ENCODE measurements at regions not wholly inside any gene's neighbourhood (a gene's known extent, or its start where the extent isn't known, plus 50 kb on each side); places are given as distances from the start of the nearest gene placed in this dataset.

GRCh38 chr3:194011807-194012206, 124.1 kb upstream of the HES1 start:
- no peak for DNase-seq (ENCODE audit: low read depth, low spot score)
- Histone ChIP-seq H4K20me1 (ENCODE audit: insufficient read depth) (no peaks in the 10 kb centered on the region), H3K36me3 (ENCODE audit: control insufficient read depth in 1 of 2, insufficient read depth in 2 of 2, low read length in 2 of 2) (no peaks in the 10 kb centered on the region), H3K79me2 (ENCODE audit: insufficient read depth, low read length) (no peaks in the 10 kb centered on the region), H3K4me2 (ENCODE audit: low read length) (no peak overlapping the region), H3K4me3 (replicated peaks in 1 of 2; ENCODE audit: low read depth in 1 of 2, low read length in 2 of 2) (no peak overlapping the region), H3K27me3 (ENCODE audit: insufficient read depth, low read length) (no peaks in the 10 kb centered on the region; the same call in 1 of the 2 replicates), H2AFZ (ENCODE audit: low read depth, low read length, poor library complexity, severe bottlenecking) (no peak overlapping the region), H3K4me1 (ENCODE audit: control insufficient read depth in 1 of 2, insufficient read depth in 2 of 2, low read length in 2 of 2) (no peaks in the 10 kb centered on the region), H3K9ac (ENCODE audit: low read length) (no peak overlapping the region), H3K27ac (ENCODE audit: low read depth, low read length) (no peak overlapping the region), H3K9me3 (ENCODE audit: control insufficient read depth in 1 of 2, insufficient read depth in 1 of 2, low read depth in 1 of 2, low read length in 2 of 2) (no peaks in the 10 kb centered on the region), H3K9me2 (ENCODE audit: insufficient read depth) (no peaks in the 10 kb centered on the region)
- no TSS peak for BruUV-seq (replicated peaks)
- POLR2A ChIA-PET = no interaction called here
- ATAC-seq = no peak
- intact Hi-C loops (cut with micrococcal nuclease) = no loop called here
- TF ChIP-seq MAX (IDR thresholded peaks at IDR 0.05) = no peak
- TF ChIP-seq SP1 (IDR thresholded peaks at IDR 0.05; ENCODE audit: low read depth) = no peak
- no peak for TF ChIP-seq ATF3 (IDR thresholded peaks at IDR 0.05)
- TF ChIP-seq CTCF (IDR thresholded peaks at IDR 0.05 in 2 of 3, conservative IDR thresholded peaks at IDR 0.05 in 1 of 3; ENCODE audit: borderline replicate concordance in 1 of 3, insufficient read depth in 1 of 3, low read depth in 2 of 3, low read length in 2 of 3) = no peak
- TF ChIP-seq REST (IDR thresholded peaks at IDR 0.05; ENCODE audit: low read depth) = no peak
- no peak for TF ChIP-seq ZFX (IDR thresholded peaks at IDR 0.05)
- RAD21 ChIA-PET (ENCODE audit: low non-redundant PET in 1 of 2, low total read pairs in 2 of 2, uncharacterized antibody in 2 of 2, unreplicated experiment in 2 of 2) = no interaction called here
- CTCF ChIA-PET = no interaction called here
